GM12892 (cell line): ENCODE measurements at regions not wholly inside any gene's neighbourhood (a gene's known extent, or its start where the extent isn't known, plus 50 kb on each side); places are given as distances from the start of the nearest gene placed in this dataset.

Experiments used
- POLR2AphosphoS5 ChIP-seq: IDR thresholded peaks from 2 replicates; pipeline ENCODE4 v1.6.1; 2011; ENCODE audit warnings: low read depth, low read length, control low read depth
- TAF1 ChIP-seq: IDR thresholded peaks from 2 replicates; pipeline ENCODE4 v1.6.1; 2011; ENCODE audit warnings: low read depth, mild to moderate bottlenecking, control low read depth, low read length, borderline replicate concordance

DNA sequence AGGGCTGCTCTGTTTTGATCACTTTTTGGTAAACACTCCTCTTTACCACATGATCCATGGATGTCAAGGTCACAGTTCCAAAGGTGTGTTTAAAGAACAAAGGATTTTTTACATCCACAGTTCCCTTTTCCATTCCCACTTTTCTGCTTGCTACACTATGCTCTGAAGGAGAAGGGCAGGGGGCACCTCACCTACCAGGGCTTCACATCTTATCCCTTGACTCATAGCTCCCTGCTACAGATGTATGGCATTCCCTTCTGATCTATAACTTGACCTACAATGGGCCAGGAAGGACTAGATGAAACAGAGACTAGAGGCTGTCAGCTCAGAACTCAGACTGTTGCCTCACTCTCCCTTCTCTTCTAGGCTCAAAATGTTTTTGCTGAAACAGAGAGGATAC is 233.1 kb upstream of the RPS6KA3 start:
- no peak for TF ChIP-seq POLR2AphosphoS5
- no peak for TF ChIP-seq TAF1
